H1 (cell line): ENCODE measurements at regions not wholly inside any gene's neighbourhood (a gene's known extent, or its start where the extent isn't known, plus 50 kb on each side); places are given as distances from the start of the nearest gene placed in this dataset.

ENCODE experiments used
- BCL11A ChIP-seq, 2 experiments: IDR thresholded peaks; one replicate each; pipeline ENCODE4 v1.6.1; 2011; ENCODE audit warnings: low read depth in 2 of 2, low read length in 2 of 2, mild to moderate bottlenecking in 2 of 2
- CBX8 ChIP-seq: fragments of 300-800, 300-1000 bp; sonication (generic); IDR thresholded peaks from 2 replicates; pipeline ENCODE4 v1.7.1; 2016; ENCODE audit warnings: low read depth, low read length, borderline replicate concordance
- CHD7 ChIP-seq: fragments of 300-600 bp; sonication (generic); IDR thresholded peaks from 2 replicates; pipeline ENCODE4 v1.7.1; 2012; ENCODE audit warnings: low read length, moderate library complexity, mild to moderate bottlenecking, inconsistent platforms; ENCODE audit not compliant: insufficient replicate concordance
- CREB1 ChIP-seq: IDR thresholded peaks from 2 replicates; pipeline ENCODE4 v1.6.1; 2012; ENCODE audit warnings: inconsistent platforms
- EGR1 ChIP-seq: IDR thresholded peaks from 2 replicates; pipeline ENCODE4 v1.6.1; 2011; ENCODE audit warnings: low read depth, low read length, borderline replicate concordance
- POLR2AphosphoS5 ChIP-seq: IDR thresholded peaks from 2 replicates; pipeline ENCODE4 v1.6.1; 2011; ENCODE audit warnings: low read depth, low read length
- SAP30 ChIP-seq: fragments of 300-600 bp; sonication (generic); IDR thresholded peaks from 2 replicates; pipeline ENCODE4 v1.7.1; 2012; ENCODE audit warnings: low read length, moderate library complexity, mild to moderate bottlenecking, inconsistent platforms; ENCODE audit not compliant: insufficient read depth, insufficient replicate concordance
- ZNF274 ChIP-seq: IDR thresholded peaks from 2 replicates; pipeline ENCODE4 v1.7.0; 2012; ENCODE audit warnings: low read length, borderline replicate concordance; ENCODE audit errors: extremely low read depth

- no peak for TF ChIP-seq CHD7
- no peak for TF ChIP-seq ZNF274
- no peak for TF ChIP-seq CREB1
- no peak for TF ChIP-seq SAP30
- TF ChIP-seq EGR1: no peak
- TF ChIP-seq CBX8: no peak
- no peak for TF ChIP-seq BCL11A (IDR thresholded peaks at IDR 0.05; ENCODE audit: low read depth in 2 of 2, low read length in 2 of 2)
- no peak for TF ChIP-seq POLR2AphosphoS5
- TF ChIP-seq, all 59 proteins: peak for 0
Measured at GRCh38 chr2:138219961-138220360, 255.7 kb downstream of the HNMT start (continued).
